Kidney (tissue), 13 donors: ENCODE measurements at regions not wholly inside any gene's neighbourhood (a gene's known extent, or its start where the extent isn't known, plus 50 kb on each side); places are given as distances from the start of the nearest gene placed in this dataset.

Experiments used
- DNase-seq, 5 donors: peaks; one replicate each; pipeline ENCODE4 v3.0.0-alpha.2; 2013 to 2020
- FAIRE-seq: peaks from 2 replicates; lab custom pipeline; 2012; peaks lifted over from hg19 to GRCh38; lab: Jason Lieb, UNC
- H3K27ac ChIP-seq, 2 donors: one replicate each; pipeline ENCODE4 v1.7.0; 2013; ENCODE audit warnings: low read depth in 2 of 2, low read length in 2 of 2, inconsistent platforms in 1 of 2
- H3K27me3 ChIP-seq: one replicate; pipeline ENCODE4 v1.7.1; 2013; ENCODE audit warnings: low read length, inconsistent platforms; ENCODE audit not compliant: control insufficient read depth, insufficient read depth
- H3K36me3 ChIP-seq, 3 donors: one replicate each; pipeline versions ENCODE4 v1.7.0 to v1.7.1; 2013; ENCODE audit warnings: low read length in 3 of 3, control low read depth in 1 of 3, inconsistent platforms in 1 of 3; ENCODE audit not compliant: insufficient read depth in 3 of 3, control insufficient read depth in 2 of 3
- H3K4me1 ChIP-seq, 3 donors: one replicate each; pipeline versions ENCODE4 v1.7.0 to v1.7.1; 2013; ENCODE audit warnings: low read length in 3 of 3, inconsistent platforms in 1 of 3, low read depth in 1 of 3; ENCODE audit not compliant: control insufficient read depth in 2 of 3, insufficient read depth in 2 of 3
- H3K4me3 ChIP-seq, 3 donors: one replicate each; pipeline versions ENCODE4 v1.7.0 to v1.8.1; 2013; ENCODE audit warnings: low read length in 3 of 3, control low read depth in 1 of 3, inconsistent platforms in 1 of 3
- H3K9ac ChIP-seq, 3 donors: one replicate each; pipeline versions ENCODE4 v1.7.0 to v1.7.1; 2013; ENCODE audit warnings: low read length in 3 of 3, control low read depth in 1 of 3, inconsistent platforms in 1 of 3
- H3K9me3 ChIP-seq, 3 donors: one replicate each; pipeline versions ENCODE4 v1.7.0 to v1.7.1; 2013; ENCODE audit warnings: low read length in 3 of 3, control low read depth in 1 of 3, inconsistent platforms in 1 of 3; ENCODE audit not compliant: control insufficient read depth in 2 of 3, insufficient read depth in 1 of 3
- CTCF ChIP-seq: IDR thresholded peaks from 3 replicates; pipeline ENCODE4 v1.5.1; 2012; ENCODE audit warnings: mild to moderate bottlenecking, moderate library complexity, borderline replicate concordance; ENCODE audit not compliant: insufficient read depth; ENCODE audit errors: extremely low read depth
- intact Hi-C: fragments of 100-400 bp; cut with DNase I; formaldehyde crosslinking; loops from one replicate; pipeline ENCODE4 v1.11.1; 2022
- donor health status: control.
- donor health status: control.
- donor health status: control.
- donor health status: control.
- donor health status: control.
- donor health status: DM: yes; HTN: yes; CAD: no.
- donor health status: Normal renal cell carcinoma (clear cell type).

GRCh38 chr12:97797473-97797872 lies 334.9 kb downstream of the RMST start:
- DNase-seq (no peak), FAIRE-seq (no peak)
- Histone ChIP-seq H3K27me3 (no peaks in the 10 kb centered on the region), H3K4me1 (no peaks in the 10 kb centered on the region), H3K36me3 (no peaks in the 10 kb centered on the region), H3K9me3 (peaks cover 0 to 4% (median 0%) of the 10 kb centered on the region in 3 donors), H3K27ac (no peak overlapping the region), H3K9ac (no peak overlapping the region), H3K4me3 (no peak overlapping the region)
- intact Hi-C loops, result no loop called here
- TF ChIP-seq CTCF, result no peak

GRCh38 chr12:97800561-97800960 lies 338.0 kb downstream of the RMST start:
- intact Hi-C loops, result no loop called here
- FAIRE-seq, result no peak
- no peak for DNase-seq
- no peak overlapping the region for H3K9ac ChIP-seq
- no peak overlapping the region for H3K27ac ChIP-seq
- H3K4me3 ChIP-seq, result no peak overlapping the region
- H3K36me3 ChIP-seq, result no peaks in the 10 kb centered on the region
- TF ChIP-seq CTCF, result no peak
- H3K4me1 ChIP-seq, result no peaks in the 10 kb centered on the region
- no peaks in the 10 kb centered on the region for H3K9me3 ChIP-seq
- H3K27me3 ChIP-seq, result no peaks in the 10 kb centered on the region

GRCh38 chr12:97801471-97802059 lies 339.0 kb downstream of the RMST start:
- no peak overlapping the region for H3K9ac ChIP-seq
- intact Hi-C loops, result no loop called here
- DNase-seq (peak in 1 of 5 donors; percentile 4), FAIRE-seq (no peak)
- no peak for TF ChIP-seq CTCF
- no peaks in the 10 kb centered on the region for H3K27me3 ChIP-seq
- no peaks in the 10 kb centered on the region for H3K9me3 ChIP-seq
- H3K4me3 ChIP-seq, result no peak overlapping the region
- no peaks in the 10 kb centered on the region for H3K4me1 ChIP-seq
- H3K36me3 ChIP-seq, result no peaks in the 10 kb centered on the region
- H3K27ac ChIP-seq, result no peak overlapping the region

GRCh38 chr12:97805146-97805545 lies 342.5 kb downstream of the RMST start:
- DNase-seq (peak in 4 of 5 donors; percentile 25 to 62 (median 42)), FAIRE-seq (no peak)
- Histone ChIP-seq H3K36me3 (no peaks in the 10 kb centered on the region), H3K4me3 (no peak overlapping the region), H3K9me3 (no peaks in the 10 kb centered on the region), H3K9ac (no peak overlapping the region), H3K27me3 (no peaks in the 10 kb centered on the region), H3K4me1 (no peaks in the 10 kb centered on the region), H3K27ac (no peak overlapping the region)
- intact Hi-C loops, result no loop called here
- TF ChIP-seq CTCF, result no peak
